ENCODE measurements at regions not wholly inside any gene's neighbourhood (a gene's known extent, or its start where the extent isn't known, plus 50 kb on each side); places are given as distances from the start of the nearest gene placed in this dataset.
"Not testable (repeated sequence)": the region's sequence is repeated elsewhere in the genome, so short reads cannot be mapped to it uniquely, and the experiment has no call there.

- no peak for DNase-seq (ENCODE audit: low read depth)
- H3K4me3 ChIP-seq (ENCODE audit: low read length), result no peak overlapping the region
- TF ChIP-seq, protein P1, sequence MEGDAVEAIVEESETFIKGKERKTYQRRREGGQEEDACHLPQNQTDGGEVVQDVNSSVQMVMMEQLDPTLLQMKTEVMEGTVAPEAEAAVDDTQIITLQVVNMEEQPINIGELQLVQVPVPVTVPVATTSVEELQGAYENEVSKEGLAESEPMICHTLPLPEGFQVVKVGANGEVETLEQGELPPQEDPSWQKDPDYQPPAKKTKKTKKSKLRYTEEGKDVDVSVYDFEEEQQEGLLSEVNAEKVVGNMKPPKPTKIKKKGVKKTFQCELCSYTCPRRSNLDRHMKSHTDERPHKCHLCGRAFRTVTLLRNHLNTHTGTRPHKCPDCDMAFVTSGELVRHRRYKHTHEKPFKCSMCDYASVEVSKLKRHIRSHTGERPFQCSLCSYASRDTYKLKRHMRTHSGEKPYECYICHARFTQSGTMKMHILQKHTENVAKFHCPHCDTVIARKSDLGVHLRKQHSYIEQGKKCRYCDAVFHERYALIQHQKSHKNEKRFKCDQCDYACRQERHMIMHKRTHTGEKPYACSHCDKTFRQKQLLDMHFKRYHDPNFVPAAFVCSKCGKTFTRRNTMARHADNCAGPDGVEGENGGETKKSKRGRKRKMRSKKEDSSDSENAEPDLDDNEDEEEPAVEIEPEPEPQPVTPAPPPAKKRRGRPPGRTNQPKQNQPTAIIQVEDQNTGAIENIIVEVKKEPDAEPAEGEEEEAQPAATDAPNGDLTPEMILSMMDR (conservative IDR thresholded peaks at IDR 0.05; ENCODE audit: low read depth, low read length), result no peak
These were observed 56.7 kb upstream of the RAB6C start for GRCh38 chr2:129922571-129923264.

DNA sequence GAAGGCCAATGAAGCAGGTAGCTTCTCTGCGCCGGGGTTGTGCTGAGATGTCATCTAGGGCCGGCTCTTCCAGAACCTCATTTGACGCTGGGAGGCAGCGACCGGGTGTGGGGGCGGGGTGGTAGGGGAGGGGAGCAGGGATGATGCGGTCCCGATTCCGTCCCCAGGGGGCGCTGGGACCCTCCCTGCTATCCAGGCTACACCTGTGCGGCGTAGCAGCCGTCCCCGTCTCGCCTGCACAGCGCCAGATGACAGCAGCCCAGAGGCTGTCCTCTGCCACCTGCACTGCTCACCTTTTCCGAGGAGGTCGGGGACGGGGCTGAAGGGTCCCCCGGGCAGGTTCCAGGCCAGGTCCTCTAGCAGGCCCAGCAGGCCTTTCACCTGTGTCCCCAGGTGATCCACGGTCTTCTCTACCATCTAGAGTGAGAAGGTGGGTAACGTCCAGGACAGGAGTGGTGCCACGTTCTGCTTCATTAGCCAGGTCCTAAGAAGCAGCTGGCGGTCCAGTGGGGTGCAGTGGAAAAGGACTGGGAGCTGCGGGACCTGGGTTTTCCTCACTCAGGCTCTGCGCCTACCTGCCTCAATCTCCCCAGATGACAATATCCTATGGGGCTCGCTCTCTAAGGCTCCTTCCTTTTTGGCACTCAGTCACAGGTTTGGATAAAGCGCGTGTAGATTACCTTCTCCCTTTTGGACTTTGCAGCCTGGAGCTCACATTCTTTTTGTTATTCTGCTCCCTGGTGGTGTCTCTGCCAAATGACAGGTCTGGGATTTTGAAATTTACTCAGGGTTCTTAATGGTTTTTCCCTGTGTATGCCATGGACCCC is 56.0 kb upstream of the RAB6C start:
- DNase-seq (ENCODE audit: low read depth), result no peak

DNA sequence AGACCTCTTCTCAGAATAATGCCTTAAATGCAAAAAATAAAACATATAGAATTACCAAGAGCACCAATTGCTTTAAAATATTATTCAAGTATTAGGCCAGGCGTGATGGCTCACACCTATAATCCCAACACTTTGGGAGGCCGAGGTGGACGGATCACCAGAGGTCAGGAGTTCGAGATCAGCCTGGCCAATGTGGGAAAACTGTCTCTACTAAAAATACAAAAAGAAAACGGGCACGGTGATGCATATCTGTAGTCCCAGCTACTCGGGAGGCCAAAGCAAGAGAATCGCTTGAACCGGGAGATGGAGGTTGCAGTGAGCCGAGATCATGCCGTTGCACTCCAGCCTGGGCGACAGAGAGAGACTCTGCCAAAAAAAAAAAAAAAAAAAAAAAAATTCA is 55.4 kb upstream of the RAB6C start:
- not testable (repeated sequence) for DNase-seq (ENCODE audit: low read depth); H3K4me3 ChIP-seq (ENCODE audit: low read length)

More for the DNA sequence above, 56.0 kb upstream of the RAB6C start:
- TF ChIP-seq, protein P1 (conservative IDR thresholded peaks at IDR 0.05; ENCODE audit: low read depth, low read length), result peak; percentile 66
- no peak overlapping the region for H3K4me3 ChIP-seq (ENCODE audit: low read length)

- no peak for DNase-seq (ENCODE audit: low read depth)
- TF ChIP-seq, protein P1 (conservative IDR thresholded peaks at IDR 0.05; ENCODE audit: low read depth, low read length), result no peak
- no peak overlapping the region for H3K4me3 ChIP-seq (ENCODE audit: low read length)
These were observed 54.1 kb upstream of the RAB6C start for GRCh38 chr2:129925381-129925780.

GRCh38 chr2:129927696-129928095 is 51.8 kb upstream of the RAB6C start:
- DNase-seq (ENCODE audit: low read depth), result no peak
- no peak overlapping the region for H3K4me3 ChIP-seq (ENCODE audit: low read length)
- TF ChIP-seq, protein P1 (conservative IDR thresholded peaks at IDR 0.05; ENCODE audit: low read depth, low read length), result no peak

GRCh38 chr2:129929321-129930290 is 49.9 kb upstream of the RAB6C start:
- H3K4me3 ChIP-seq (ENCODE audit: low read length), result no peak overlapping the region
- TF ChIP-seq, protein P1 (conservative IDR thresholded peaks at IDR 0.05; ENCODE audit: low read depth, low read length), result no peak
- DNase-seq (ENCODE audit: low read depth), result no peak

All from retinal pigment epithelial cell (primary cell).